AML-193 (cell line): ENCODE measurements at regions not wholly inside any gene's neighbourhood (a gene's known extent, or its start where the extent isn't known, plus 50 kb on each side); places are given as distances from the start of the nearest gene placed in this dataset.
A peak's percentile ranks its signal among the peaks of the same experiment; 100 is the strongest.

Experiments
- DNase-seq, 2 experiments: peaks; one replicate each; lab custom pipeline; 2025; lab: John Stamatoyannopoulos, UW

GRCh38 chr5:165809914-165810313, 2304.5 kb downstream of the MAT2B start:
- DNase-seq, result no peak

GRCh38 chr5:165829504-165829903, 2324.1 kb downstream of the MAT2B start:
- no peak for DNase-seq

GRCh38 chr5:165834891-165835290, 2329.5 kb downstream of the MAT2B start:
- DNase-seq, result no peak

- no peak for DNase-seq
Observed at GRCh38 chr5:165836046-165836445, 2330.6 kb downstream of the MAT2B start.

GRCh38 chr5:165837286-165837685, 2331.9 kb downstream of the MAT2B start:
- no peak for DNase-seq

GRCh38 chr5:165844571-165844970, 2339.2 kb downstream of the MAT2B start:
- DNase-seq, result no peak

GRCh38 chr5:165858118-165858517, 2352.7 kb downstream of the MAT2B start:
- no peak for DNase-seq

GRCh38 chr5:165859251-165859650, 2353.8 kb downstream of the MAT2B start:
- no peak for DNase-seq

GRCh38 chr5:165863239-165863638, 2357.8 kb downstream of the MAT2B start:
- DNase-seq, result no peak

GRCh38 chr5:165871291-165871690, 2365.9 kb downstream of the MAT2B start:
- DNase-seq, result no peak

GRCh38 chr5:165874851-165875250, 2369.4 kb downstream of the MAT2B start:
- DNase-seq, result no peak

- DNase-seq, result no peak
Observed at GRCh38 chr5:165876538-165876937, 2371.1 kb downstream of the MAT2B start.

- DNase-seq, result no peak
Observed at GRCh38 chr5:165877475-165877874, 2372.1 kb downstream of the MAT2B start.

GRCh38 chr5:165881259-165881658, 2375.8 kb downstream of the MAT2B start:
- peak; percentile 8 to 29 for DNase-seq

GRCh38 chr5:165882099-165882498, 2376.7 kb downstream of the MAT2B start:
- DNase-seq, result no peak

GRCh38 chr5:165885623-165886350, 2380.4 kb downstream of the MAT2B start:
- no peak for DNase-seq

GRCh38 chr5:165887147-165887546, 2381.7 kb downstream of the MAT2B start:
- no peak for DNase-seq

- no peak for DNase-seq
Observed at GRCh38 chr5:165892383-165892782, 2387.0 kb downstream of the MAT2B start.

GRCh38 chr5:165894916-165895315, 2389.5 kb downstream of the MAT2B start:
- DNase-seq, result no peak

GRCh38 chr5:165903835-165904234, 2387.6 kb upstream of the WWC1 start:
- no peak for DNase-seq

- no peak for DNase-seq
Observed at GRCh38 chr5:165906871-165907270, 2384.6 kb upstream of the WWC1 start.

GRCh38 chr5:165913059-165913458, 2378.4 kb upstream of the WWC1 start:
- no peak for DNase-seq

GRCh38 chr5:165914456-165914855, 2377.0 kb upstream of the WWC1 start:
- DNase-seq, result no peak

- DNase-seq, result no peak
Observed at GRCh38 chr5:165919196-165919595, 2372.2 kb upstream of the WWC1 start.
